ENCODE measurements at regions not wholly inside any gene's neighbourhood (a gene's known extent, or its start where the extent isn't known, plus 50 kb on each side); places are given as distances from the start of the nearest gene placed in this dataset.

DNA sequence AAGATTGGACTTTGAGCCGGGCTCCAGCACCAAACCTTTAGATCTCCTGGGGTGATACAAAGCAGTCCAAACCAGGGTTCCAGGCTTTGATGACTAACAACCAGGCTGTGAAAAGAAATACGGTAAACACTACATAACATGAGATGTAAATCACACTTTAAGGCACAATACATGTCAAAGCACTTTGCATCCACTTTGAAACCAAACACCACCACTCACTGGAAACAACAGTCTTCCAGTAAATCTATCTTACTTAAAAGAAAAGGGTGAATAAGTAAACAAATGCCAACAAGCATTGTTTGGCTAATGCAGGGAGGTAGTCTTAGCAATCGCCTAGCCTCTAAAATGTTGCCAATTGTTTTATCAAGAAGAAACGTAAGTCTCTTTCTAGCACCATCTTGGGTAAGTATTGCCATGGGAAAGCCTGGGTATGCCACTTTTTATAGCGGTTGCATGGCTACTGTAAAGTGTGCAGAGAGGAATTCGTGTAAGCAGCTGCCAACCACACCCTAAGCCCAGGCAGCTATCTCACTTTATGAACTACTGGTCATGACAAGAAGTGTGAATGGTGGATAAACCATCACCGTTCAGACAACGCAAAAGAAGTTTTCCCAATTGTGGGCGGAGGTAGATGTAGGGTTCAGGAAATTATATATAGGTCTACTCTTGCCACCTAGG, 267.4 kb upstream of the PSMD7 start:
- dilution Hi-C loops (cut with MboI; ENCODE audit: extremely low pct_ligation_motif_present, low sequenced_read_pairs), result no loop called here
- Histone ChIP-seq H3K9me3 (ENCODE audit: control insufficient read depth, low read depth, low read length) (no peaks in the 10 kb centered on the region), H3K4me1 (ENCODE audit: control insufficient read depth, extremely low read depth, insufficient read depth, low read length) (no peaks in the 10 kb centered on the region), H3K27ac (ENCODE audit: control insufficient read depth, insufficient read depth, low read length) (no peak overlapping the region), H3K4me3 (ENCODE audit: control insufficient read depth in 2 of 3, extremely low read depth in 1 of 3, insufficient read depth in 2 of 3, low read depth in 1 of 3, low read length in 3 of 3) (no peak overlapping the region), H3K9ac (ENCODE audit: control insufficient read depth, extremely low read depth, insufficient read depth, low read length) (no peak overlapping the region), H3K9me1 (ENCODE audit: control insufficient read depth, extremely low read depth, insufficient read depth, low read length) (no peaks in the 10 kb centered on the region), H3K36me3 (ENCODE audit: control insufficient read depth in 2 of 2, extremely low read depth in 1 of 2, insufficient read depth in 2 of 2, low read length in 2 of 2) (no peaks in the 10 kb centered on the region), H3K4me2 (ENCODE audit: control insufficient read depth, extremely low read depth, insufficient read depth, low read depth, low read length) (no peak overlapping the region), H2AFZ (ENCODE audit: control insufficient read depth, low read length) (no peak overlapping the region), H3K79me2 (ENCODE audit: control insufficient read depth, insufficient read depth, low read length) (no peaks in the 10 kb centered on the region), H4K20me1 (ENCODE audit: control insufficient read depth, extremely low read depth, insufficient read depth, low read length) (no peaks in the 10 kb centered on the region), H3K27me3 (ENCODE audit: control insufficient read depth, extremely low read depth, insufficient read depth, low read length) (peaks cover 5% of the 10 kb centered on the region)
- no peak for TF ChIP-seq EZH2 (IDR thresholded peaks at IDR 0.05; ENCODE audit: low read length)
- TF ChIP-seq, protein P1, sequence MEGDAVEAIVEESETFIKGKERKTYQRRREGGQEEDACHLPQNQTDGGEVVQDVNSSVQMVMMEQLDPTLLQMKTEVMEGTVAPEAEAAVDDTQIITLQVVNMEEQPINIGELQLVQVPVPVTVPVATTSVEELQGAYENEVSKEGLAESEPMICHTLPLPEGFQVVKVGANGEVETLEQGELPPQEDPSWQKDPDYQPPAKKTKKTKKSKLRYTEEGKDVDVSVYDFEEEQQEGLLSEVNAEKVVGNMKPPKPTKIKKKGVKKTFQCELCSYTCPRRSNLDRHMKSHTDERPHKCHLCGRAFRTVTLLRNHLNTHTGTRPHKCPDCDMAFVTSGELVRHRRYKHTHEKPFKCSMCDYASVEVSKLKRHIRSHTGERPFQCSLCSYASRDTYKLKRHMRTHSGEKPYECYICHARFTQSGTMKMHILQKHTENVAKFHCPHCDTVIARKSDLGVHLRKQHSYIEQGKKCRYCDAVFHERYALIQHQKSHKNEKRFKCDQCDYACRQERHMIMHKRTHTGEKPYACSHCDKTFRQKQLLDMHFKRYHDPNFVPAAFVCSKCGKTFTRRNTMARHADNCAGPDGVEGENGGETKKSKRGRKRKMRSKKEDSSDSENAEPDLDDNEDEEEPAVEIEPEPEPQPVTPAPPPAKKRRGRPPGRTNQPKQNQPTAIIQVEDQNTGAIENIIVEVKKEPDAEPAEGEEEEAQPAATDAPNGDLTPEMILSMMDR (optimal IDR thresholded peaks at IDR 0.05 in 1 of 3, IDR thresholded peaks at IDR 0.05 in 1 of 3, conservative IDR thresholded peaks at IDR 0.05 in 1 of 3; ENCODE audit: extremely low read depth in 1 of 3, insufficient read depth in 2 of 3, low read length in 3 of 3), result no peak
- DNase-seq (ENCODE audit: low read depth, low spot score) (no peak), FAIRE-seq (no peak)

DNA sequence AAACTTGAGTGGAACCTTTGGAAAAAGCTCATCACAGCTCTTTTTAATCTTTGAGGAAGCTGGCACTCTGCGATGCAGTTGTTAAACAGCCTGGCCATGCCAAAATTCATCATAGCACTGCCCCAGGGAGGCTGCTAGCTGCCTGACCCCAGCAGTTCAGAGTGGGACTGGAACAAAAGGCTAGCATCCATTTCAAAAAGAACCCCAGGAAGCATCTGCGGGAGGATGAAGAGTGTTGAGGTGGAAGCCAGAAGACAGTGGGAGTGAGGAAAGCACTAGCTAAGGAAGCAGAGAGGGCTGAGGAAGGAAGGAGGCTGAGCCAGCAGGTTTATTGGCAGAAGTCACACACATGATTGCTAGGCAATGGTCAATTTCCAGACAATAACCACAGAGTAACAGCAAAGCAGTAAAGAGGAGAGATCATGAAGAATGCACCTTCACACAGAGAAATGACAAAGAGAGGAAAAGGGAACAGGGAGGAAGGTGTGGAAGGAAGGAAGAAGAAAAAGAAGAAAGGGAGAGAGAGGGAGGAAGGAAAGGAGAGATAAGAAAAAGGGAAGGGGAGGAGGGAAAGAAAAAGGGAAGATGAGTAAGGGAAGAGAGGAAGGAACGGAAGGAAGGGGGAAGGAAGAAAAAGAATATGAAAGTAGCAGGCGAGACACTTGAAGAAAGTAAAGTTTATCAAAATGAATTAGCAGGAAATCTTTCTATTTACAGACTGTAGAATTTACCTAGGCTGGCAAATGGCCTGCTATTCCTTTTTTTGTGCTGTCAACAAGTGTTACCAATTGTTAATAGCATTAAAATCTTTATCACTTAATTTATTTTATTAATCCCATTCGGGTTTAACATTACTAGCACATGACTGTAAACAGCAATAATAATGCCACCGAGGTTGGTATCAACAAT, 270.0 kb upstream of the PSMD7 start:
- Histone ChIP-seq H2AFZ (ENCODE audit: control insufficient read depth, low read length) (no peak overlapping the region), H3K9me3 (ENCODE audit: control insufficient read depth, low read depth, low read length) (no peaks in the 10 kb centered on the region), H3K27me3 (ENCODE audit: control insufficient read depth, extremely low read depth, insufficient read depth, low read length) (peaks cover 3% of the 10 kb centered on the region), H3K36me3 (ENCODE audit: control insufficient read depth in 2 of 2, extremely low read depth in 1 of 2, insufficient read depth in 2 of 2, low read length in 2 of 2) (no peaks in the 10 kb centered on the region), H3K9ac (ENCODE audit: control insufficient read depth, extremely low read depth, insufficient read depth, low read length) (no peak overlapping the region), H3K9me1 (ENCODE audit: control insufficient read depth, extremely low read depth, insufficient read depth, low read length) (no peaks in the 10 kb centered on the region), H3K27ac (ENCODE audit: control insufficient read depth, insufficient read depth, low read length) (no peak overlapping the region), H4K20me1 (ENCODE audit: control insufficient read depth, extremely low read depth, insufficient read depth, low read length) (no peaks in the 10 kb centered on the region), H3K4me1 (ENCODE audit: control insufficient read depth, extremely low read depth, insufficient read depth, low read length) (no peaks in the 10 kb centered on the region), H3K4me3 (ENCODE audit: control insufficient read depth in 2 of 3, extremely low read depth in 1 of 3, insufficient read depth in 2 of 3, low read depth in 1 of 3, low read length in 3 of 3) (no peak overlapping the region), H3K4me2 (ENCODE audit: control insufficient read depth, extremely low read depth, insufficient read depth, low read depth, low read length) (no peak overlapping the region), H3K79me2 (ENCODE audit: control insufficient read depth, insufficient read depth, low read length) (no peaks in the 10 kb centered on the region)
- FAIRE-seq (no peak), DNase-seq (ENCODE audit: low read depth, low spot score) (no peak)
- no peak for TF ChIP-seq EZH2 (IDR thresholded peaks at IDR 0.05; ENCODE audit: low read length)
- TF ChIP-seq, protein P1 (optimal IDR thresholded peaks at IDR 0.05 in 1 of 3, IDR thresholded peaks at IDR 0.05 in 1 of 3, conservative IDR thresholded peaks at IDR 0.05 in 1 of 3; ENCODE audit: extremely low read depth in 1 of 3, insufficient read depth in 2 of 3, low read length in 3 of 3), result no peak
- dilution Hi-C loops (cut with MboI; ENCODE audit: extremely low pct_ligation_motif_present, low sequenced_read_pairs), result no loop called here

All from keratinocyte (primary cell).